Heart left ventricle (tissue), 13 donors: ENCODE measurements at regions not wholly inside any gene's neighbourhood (a gene's known extent, or its start where the extent isn't known, plus 50 kb on each side); places are given as distances from the start of the nearest gene placed in this dataset.

Source experiments
- CTCF ChIP-seq, 12 donors: fragments of 200-600 bp; sonication (generic) in 4 of 12; IDR thresholded peaks; one replicate each; pipeline versions ENCODE4 v1.5.0 to v1.8.0; 2018 to 2022; ENCODE audit warnings: antibody characterized with exemption in 12 of 12, mild to moderate bottlenecking in 5 of 12
- POLR2A ChIP-seq, 2 donors: fragments of 450-650 bp; IDR thresholded peaks; one replicate each; pipeline ENCODE4 v1.6.1; 2017; ENCODE audit warnings: antibody characterized with exemption in 2 of 2, mild to moderate bottlenecking in 2 of 2, moderate library complexity in 2 of 2
- donor health status: ischemic (EF 13 %, LVEDD 7.1; RV severe dilation, severe dysfunction).
- donor health status: DM: no; HTN: yes; CAD: no.
- donor health status: DM: no; HTN: no; CAD: no.
- donor health status: ischemic (EF 25% LVEDD 6.9; RV normal size, moderate dysfunction).
- donor health status: ischemic (EF 25% LVEDD 5.7; RV mildly dilated, moderate dysfunction).
- donor health status: ischemic (EF 35%, LVEDD 5.7; RV mildly dilated, moderate dysfunction).
- donor health status: nonischemic (EF 11% LVEDD 7.7; RV severe dilation, severe dysfunction).
- donor health status: DM: yes; HTN: yes; CAD: no.
- donor health status: PGD.
- donor health status: ischemic (EF 29% LVEDD 5.4; RV normal size, mild dysfunction).
- donor health status: nonischemic (EF 23%, LVEDD 6.1; RV moderate dilation, normal function).

- TF ChIP-seq CTCF (IDR thresholded peaks at IDR 0.05) (no peak), POLR2A (IDR thresholded peaks at IDR 0.05) (no peak)
Observed at GRCh38 chr12:113747017-113747416, 219.1 kb downstream of the RBM19 start.
